ENCODE measurements at regions not wholly inside any gene's neighbourhood (a gene's known extent, or its start where the extent isn't known, plus 50 kb on each side); places are given as distances from the start of the nearest gene placed in this dataset.

DNA sequence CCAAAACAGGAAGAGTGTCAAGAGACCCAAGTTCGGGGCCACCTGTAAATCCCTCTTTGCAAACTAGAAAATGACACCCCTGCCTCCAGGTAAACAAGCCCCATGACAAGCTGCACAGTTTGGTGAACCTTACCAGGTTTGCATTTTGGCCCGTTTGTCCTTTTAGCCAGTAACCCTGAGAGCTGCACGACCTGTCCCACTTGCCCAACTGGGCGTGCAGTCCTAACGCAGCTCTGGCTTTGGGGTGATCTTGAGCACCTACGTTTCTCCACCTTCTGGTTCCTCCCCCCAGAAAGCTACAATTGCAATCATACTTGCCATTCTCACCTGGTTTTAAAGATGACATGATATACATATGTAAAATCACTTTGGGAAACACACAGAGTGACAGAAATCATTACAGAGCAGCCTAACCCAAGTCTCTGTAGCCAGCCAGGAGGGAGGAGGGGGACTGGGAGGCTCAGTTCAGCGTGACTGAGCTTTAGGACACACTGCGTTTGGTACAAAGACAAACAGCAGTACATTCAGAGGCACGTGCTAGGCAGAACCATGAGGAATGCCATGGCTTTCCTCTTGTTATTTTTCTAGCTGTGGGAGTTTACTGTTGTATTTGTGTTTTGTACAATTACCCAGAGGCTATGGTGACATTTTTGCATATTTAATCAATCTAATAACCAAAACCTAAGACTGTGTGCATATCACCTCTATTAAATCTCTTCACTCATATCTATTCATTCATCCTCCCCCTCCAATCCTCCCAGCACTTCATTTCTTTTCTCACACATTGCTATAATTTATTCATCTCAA is 304.0 kb downstream of the IRS1 start:
- intact Hi-C loops (cut with DNase I): no loop called here
- no peak for DNase-seq (ENCODE audit: low spot score)

DNA sequence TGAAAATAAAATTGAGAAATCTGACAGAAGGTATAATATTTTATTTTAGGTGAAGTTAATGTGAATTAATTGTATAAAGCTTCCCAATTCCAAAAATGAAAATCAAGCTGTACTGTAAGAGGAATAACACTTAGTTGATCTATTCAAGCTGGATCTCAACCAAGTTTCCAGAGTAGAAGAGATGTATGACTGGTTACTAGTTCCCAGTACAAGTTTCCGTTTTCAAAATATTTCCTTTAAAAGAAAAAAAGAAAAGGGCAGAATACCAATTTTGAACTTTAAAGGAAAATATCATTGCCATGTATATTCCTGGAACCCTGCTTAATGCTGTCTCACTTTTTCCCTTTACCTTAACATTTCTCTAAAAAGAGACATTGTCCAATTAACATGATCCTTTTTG is 308.5 kb downstream of the IRS1 start:
- intact Hi-C loops (cut with DNase I): no loop called here
- no peak for DNase-seq (ENCODE audit: low spot score)

DNA sequence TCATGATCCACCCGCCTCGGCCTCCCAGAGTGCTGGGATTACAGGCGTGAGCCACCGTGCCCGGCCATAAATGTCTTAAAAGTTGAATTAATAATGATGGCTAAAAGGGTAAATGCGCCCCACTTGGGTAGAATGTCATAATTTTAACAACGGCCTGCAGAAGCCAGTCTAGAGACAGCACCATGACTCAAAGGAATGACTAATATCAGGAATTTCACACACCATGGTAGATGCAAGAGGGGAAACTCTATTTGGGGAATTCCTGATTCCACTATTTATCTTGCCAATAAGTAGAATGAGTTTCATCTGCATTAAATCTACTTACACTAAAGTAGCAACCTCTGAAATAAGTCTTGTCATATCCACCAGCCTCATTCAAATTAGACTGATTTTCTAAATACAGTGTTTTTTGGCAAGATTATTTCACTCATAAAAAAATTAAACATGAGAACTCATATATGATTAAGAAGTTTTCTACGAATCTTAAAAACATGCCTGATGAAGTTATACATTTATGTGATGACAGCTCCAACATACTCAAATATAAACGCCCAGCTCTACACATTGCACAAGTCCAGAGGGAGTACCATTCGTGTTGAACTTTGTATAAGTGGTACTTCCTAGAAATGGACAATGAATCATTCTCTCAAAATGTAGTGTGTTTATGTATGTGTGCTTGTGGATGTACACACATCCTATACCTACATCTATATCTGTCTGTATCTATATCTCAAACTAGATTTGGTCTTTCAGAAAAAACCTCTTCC is 309.7 kb downstream of the IRS1 start:
- no peak for DNase-seq (ENCODE audit: low spot score)
- intact Hi-C loops (cut with DNase I): no loop called here

DNA sequence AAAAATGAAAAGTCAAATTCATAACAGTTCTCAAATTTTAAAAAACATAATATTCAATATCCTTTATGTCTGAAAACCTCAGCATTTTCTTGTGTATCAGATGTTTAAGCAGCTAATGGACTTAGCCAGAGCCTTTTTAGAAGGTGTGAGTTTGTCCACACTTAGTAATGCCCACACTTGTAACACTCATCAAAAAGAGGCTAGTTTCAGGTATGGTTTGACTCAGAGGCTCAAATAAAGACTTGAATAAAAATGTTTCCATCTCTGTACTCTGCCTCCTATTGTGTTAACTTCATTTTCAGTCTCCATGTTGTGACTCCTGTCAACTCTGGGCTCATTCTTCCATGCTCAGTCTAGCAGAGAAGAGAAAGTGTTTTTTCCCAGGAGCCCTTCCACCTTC is 311.6 kb downstream of the IRS1 start:
- intact Hi-C loops (cut with DNase I): no loop called here
- no peak for DNase-seq (ENCODE audit: low spot score)

DNA sequence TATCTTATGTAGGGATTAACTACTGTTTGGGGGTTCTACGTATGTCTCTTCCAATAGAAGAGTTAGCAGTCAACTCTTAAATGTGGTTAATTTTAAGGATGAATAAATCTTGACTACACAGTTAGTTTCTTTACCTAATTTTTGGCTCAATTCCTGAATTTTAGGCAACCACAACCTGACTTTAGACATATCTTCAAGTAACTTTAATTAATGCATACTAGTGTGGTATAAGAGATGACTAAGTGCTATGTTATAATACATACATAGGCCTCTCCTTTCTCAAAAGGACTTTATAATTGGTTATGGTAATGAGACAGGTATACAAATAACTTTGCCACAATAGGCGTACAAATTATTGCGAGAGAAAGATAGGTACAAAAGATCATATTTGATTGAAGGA is 312.0 kb downstream of the IRS1 start:
- no peak for DNase-seq (ENCODE audit: low spot score)
- intact Hi-C loops (cut with DNase I): no loop called here

DNA sequence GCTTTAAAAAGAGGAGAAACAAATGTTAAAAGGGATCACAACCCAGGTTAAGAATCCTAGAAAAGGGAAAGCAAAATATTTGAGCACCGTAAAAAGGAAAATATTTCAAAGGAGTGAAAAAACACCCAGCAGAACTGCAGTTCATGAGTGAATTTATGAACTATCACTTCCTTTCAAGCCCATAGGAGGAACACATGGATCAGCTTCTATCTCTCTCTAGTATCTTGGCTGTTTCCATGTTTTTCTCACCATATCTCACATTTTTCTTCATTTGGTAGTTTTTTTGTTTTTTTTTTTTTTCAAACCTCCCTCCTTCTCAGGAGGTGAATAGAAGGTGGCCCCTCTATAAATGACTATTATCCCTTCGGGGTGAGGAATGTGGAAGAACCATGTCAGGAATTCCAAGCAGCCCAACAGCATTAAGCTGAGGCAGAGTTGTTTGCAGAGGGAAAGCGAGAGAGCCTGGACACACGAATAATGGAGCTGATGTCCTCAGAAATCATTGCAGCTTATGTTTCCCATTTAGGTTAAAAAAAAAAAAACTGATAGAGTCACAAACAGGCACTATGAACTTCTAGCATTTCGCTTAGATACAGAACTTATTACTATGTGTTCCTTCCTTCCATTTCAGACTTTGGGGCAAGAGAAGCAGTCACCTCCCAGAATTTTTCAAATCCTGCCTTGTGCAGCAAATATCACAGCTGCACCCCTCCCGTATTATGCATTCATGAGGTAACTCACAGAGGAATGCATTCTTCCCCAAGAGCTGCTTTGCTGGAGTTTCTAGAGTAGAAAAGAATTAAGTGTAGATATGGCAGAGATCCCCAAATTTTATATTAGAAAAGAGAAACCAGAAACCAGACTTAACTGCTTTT is 315.6 kb downstream of the IRS1 start:
- no peak for DNase-seq (ENCODE audit: low spot score)
- intact Hi-C loops (cut with DNase I): no loop called here

DNA sequence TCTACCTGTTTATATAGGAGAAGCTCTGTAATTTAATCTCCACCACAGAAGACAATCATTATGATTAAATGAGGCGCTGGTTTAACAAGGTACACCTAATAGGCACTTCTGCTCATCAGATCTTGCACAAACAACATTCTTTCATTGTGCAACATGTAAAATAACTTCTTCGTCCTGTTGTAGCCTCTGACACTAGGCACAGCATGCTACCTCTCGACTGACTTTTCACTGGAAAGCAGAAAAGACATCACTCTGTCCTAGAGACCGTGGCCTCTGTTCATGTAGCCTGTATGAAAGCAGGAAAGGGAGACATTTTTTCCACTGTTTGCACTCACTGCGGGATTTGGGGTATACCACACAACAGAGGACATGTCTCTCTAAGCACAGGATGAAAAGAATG is 316.5 kb downstream of the IRS1 start:
- intact Hi-C loops (cut with DNase I): no loop called here
- no peak for DNase-seq (ENCODE audit: low spot score)

DNA sequence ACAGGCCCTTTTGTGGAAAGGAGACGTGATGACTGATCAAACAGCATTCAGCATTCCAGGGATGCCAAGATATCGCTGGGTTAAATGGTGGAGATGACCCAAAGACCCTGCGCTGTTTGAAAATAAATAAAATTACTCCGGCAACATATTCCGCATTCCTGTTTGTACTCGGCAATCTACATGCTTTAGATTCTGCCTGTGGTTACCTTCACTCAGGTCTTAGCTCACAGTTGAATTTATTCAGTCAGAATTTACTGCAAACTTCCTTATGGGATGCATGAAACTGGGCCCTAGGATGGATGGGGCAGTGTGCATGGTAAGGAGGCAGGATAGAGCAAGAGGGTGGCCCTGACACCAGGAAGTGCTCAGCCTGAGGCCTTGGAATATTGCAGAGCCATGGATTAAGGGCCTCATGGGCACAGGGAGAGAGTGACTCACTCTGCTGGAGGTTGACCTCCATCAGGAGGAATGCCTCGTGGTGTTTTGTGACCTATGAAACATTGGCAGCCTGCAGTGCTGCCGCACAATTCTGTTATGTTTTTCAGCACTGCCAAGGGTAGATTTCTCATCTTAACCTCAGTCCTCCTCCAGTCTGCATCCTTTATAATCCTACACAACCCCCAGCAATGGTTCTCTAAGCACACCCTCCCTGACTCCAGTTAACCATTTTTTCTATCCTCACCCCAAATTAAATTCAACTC is 321.4 kb downstream of the IRS1 start:
- intact Hi-C loops (cut with DNase I): loop anchor here (10.0 kb wide), 1 partner anchor 317 kb away; the partner anchor contains the start of gene IRS1

DNA sequence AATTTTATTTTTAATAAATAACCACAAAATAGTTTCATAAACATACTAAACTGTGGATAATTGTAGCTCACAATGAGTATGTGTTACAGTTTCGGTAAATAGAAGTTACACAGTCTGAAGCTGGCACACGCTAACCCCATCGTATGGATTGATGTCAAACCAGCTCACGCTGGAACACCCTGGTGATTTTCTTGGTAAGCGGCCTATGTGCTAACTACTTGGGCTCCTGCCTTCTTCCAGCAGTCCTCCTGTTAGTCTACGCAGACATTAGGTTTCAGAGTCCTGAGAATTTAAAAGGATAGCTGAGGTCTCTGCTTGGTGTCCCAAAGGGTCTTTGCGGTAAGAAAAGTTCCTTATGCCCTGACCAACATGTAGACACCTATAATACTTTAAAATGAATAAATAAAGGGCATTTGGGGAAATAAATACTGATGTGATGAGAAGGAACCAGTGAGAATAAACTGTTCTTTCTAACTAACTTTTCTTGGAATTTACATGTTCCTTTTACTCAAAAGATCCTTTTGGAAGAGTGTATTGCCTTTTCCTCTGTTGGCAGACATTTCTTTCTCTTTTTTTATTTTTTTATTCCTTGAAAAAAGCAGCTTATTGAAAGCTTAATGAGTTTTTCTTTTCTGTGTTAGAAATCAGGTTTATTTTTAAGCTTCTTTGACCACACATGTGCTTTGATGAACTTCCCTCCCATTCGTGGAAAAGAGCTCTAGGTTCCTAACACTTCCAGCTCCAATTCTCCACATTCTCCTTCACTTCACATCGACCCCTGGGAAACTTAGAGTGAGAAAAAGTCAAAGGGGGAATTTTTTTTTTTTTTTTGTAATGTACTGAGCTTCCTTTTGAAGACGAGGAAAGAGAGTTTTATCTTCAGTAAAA is 322.2 kb downstream of the IRS1 start:
- no peak for DNase-seq (ENCODE audit: low spot score)
- intact Hi-C loops (cut with DNase I): loop anchor here (10.0 kb wide), 1 partner anchor 317 kb away; the partner anchor contains the start of gene IRS1

More for the DNA sequence above, 321.4 kb downstream of the IRS1 start:
- no peak for DNase-seq (ENCODE audit: low spot score)

DNA sequence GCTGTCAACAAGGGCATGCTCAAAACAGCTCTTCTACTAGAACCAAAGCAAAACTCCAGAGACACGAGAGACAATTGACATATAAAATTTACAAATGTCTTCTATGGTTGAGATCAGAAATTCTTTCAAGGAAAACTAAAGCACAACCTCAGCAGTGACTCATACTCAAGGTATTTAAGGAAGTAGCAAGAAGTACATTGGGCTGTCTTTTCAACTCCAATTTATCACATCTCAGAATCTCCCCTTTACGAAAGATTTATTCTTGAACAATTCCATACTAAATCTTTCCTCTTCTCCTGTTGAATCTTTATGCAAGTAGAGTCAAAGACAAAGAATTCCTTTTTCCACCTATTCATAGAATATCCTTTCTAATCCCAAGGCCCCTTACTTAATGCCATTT is 324.0 kb downstream of the IRS1 start:
- DNase-seq (ENCODE audit: low spot score): no peak
- intact Hi-C loops (cut with DNase I): loop anchor here (10.0 kb wide), 1 partner anchor 319 kb away; the partner anchor contains the start of gene IRS1

DNA sequence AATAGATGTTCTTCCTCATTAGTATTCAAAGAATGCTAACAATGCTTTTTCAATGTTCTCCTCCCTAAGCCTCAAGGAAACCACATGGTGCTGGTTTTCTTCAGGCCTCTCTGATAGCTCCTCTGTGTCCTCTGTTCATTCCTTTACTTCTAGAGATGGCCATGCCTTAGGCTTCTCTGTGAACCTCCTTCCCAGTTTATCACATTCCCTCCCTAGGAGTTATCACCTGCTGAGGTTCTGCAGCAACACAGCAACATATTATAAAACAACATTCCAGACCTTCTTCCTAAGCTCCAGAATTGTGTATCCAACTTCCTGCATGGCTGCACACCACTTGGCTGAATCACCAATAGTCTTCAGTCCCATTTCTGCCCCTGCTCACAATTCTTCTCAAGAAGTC is 325.5 kb downstream of the IRS1 start:
- DNase-seq (ENCODE audit: low spot score): no peak

DNA sequence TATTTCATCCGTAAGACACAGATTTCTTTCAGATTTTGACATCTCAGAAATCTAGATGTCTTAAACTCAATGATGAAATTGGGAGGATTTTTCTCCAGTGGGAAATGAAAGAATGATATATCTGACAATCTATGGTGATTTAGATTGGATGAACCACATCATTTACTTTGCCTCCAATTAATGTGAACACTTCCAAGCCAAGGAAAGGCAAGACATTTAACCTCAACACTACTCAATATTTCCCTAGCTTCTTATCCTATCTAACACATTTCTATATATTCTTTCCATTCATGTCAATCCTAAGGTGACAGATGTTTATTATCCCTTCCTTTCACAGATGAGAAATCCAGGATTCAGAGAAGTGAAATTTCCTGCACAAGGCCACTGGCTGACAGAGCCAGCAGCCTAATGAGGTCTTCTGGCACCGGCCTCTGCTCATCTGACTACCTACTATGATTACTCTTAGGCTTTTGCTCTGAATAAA is 327.6 kb downstream of the IRS1 start:
- intact Hi-C loops (cut with DNase I): loop anchor here (10.0 kb wide), 1 partner anchor 323 kb away; the partner anchor contains the start of gene IRS1
- no peak for DNase-seq (ENCODE audit: low spot score)

More for the DNA sequence above, 325.5 kb downstream of the IRS1 start:
- intact Hi-C loops (cut with DNase I): loop anchor here (10.0 kb wide), 1 partner anchor 321 kb away; the partner anchor contains the start of gene IRS1

DNA sequence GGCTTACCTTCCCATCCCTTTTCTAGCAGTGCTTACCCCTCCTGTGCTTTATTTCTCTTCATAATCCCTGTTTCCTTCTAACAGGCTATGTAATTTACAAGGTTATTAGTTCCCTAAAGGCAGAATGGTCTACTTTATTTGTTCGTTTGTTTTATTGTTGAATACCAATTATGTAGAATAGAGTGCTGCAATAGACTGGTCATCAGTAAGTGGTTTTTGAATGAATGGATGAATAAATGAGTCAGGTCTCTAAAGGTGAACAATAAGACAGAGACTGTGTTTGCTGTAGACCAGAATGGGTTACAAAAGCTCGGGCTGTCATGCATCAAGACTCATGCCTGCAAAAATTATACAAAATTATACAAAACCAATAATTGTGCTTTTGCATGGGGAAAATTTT is 332.0 kb downstream of the IRS1 start:
- intact Hi-C loops (cut with DNase I): no loop called here
- no peak for DNase-seq (ENCODE audit: low spot score)

DNA sequence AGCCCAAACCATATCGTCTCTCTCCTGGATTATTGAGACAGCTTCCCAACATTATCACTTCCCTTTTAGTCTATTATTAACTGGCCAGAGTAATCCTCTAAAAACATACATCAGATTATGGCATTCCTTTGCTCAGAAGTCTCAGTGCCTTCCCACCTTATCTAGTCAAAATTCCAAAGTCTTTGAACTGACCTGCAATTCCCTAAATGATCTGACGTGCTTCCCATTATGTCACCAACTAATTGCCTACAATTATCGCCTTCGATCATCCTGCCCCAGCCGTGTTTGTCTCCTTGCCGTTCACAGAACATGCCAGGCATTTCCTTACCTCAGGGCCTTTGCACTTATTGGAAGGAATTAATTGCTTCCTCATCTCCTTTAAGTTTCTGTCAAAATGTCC is 332.4 kb downstream of the IRS1 start:
- intact Hi-C loops (cut with DNase I): no loop called here
- DNase-seq (ENCODE audit: low spot score): no peak

DNA sequence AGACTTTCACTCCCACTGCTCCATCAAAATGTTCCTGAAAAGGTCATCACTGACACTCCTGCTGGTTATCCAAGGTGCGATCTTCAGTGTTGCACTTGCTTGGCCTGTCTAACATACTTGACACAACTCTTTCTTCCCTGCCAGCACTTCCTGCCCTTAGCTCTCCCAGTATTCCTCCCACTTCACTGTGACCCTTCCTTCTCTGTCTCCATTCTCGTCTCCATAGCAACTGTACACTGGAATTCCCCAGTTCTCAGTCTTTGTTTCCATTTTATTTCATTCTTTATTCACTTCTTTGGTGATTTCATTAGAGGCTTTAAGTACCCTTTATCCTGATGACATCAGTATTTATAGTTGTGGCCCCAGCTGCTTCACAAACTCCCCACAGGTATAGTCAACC is 333.0 kb downstream of the IRS1 start:
- intact Hi-C loops (cut with DNase I): no loop called here
- DNase-seq (ENCODE audit: low spot score): no peak

DNA sequence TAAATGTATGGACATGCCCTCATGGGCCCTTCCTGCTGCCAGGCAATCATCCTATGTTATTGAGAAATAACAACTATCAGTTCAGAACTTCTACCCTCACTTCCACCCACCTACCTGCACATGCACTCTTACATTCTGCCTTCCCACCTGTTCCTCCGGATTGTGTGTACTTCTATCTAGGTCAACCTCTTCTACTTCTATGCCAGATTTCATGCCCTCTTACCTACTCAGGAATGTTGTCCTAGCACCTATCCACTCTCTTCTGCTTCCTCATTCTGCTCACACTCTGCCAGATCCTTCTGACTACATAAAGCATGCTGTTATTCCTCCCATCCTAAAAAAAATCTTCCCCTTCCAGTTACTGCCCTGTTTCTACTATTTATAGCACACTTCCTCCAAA is 333.5 kb downstream of the IRS1 start:
- DNase-seq (ENCODE audit: low spot score): no peak
- intact Hi-C loops (cut with DNase I): no loop called here

DNA sequence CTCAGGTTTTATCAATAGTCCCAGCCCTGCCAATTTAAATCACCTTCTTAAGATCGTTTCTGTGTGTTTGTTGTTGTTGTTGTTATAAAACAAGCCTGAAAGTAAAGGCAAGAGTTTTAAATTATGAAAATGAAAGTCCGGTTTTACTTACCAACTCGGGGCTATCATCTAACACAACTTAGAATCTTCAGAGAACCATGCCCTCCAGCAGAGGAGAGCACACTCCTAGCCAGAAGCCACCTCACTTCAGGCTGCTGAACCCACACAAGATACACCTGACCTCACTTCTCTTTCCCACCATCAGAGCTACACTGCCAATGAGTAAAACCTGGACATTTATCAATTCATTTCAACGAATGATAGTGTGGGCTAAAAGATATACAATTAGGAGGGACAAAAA is 335.2 kb downstream of the IRS1 start:
- no peak for DNase-seq (ENCODE audit: low spot score)
- intact Hi-C loops (cut with DNase I): no loop called here

DNA sequence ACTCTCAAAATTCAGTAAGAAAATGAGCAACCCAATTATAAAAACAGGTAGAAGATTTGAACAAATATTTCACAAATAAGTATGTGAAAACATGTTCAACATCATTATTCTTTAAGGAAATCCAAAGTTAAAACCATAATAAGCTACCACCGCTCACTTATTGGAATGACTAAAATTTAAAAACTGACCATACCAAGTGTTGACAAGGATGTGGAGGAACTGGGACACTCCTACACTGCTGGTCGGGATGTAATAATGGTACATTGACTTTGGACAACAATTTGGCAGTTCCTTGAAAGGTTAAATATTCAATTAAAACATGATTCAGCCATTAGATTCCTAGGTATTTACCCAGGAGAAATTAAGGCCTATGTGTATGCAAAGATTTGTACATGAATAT is 336.5 kb downstream of the IRS1 start:
- no peak for DNase-seq (ENCODE audit: low spot score)

More for the DNA sequence above, 336.5 kb downstream of the IRS1 start:
- intact Hi-C loops (cut with DNase I): no loop called here

Measured in cardiac septum (tissue), 1 donor.